SU-DHL-6 (cell line): ENCODE measurements at regions not wholly inside any gene's neighbourhood (a gene's known extent, or its start where the extent isn't known, plus 50 kb on each side); places are given as distances from the start of the nearest gene placed in this dataset.

Source experiments
- H2AFZ ChIP-seq: fragments of 200-600 bp; sonication (generic); 2 replicates; pipeline ENCODE4 v1.6.1; 2014; ENCODE audit warnings: low read depth, mild to moderate bottlenecking, moderate library complexity, mixed read lengths, antibody characterized with exemption, low read length; ENCODE audit not compliant: severe bottlenecking
- H3F3A ChIP-seq: fragments of 200-600 bp; shearing (Covaris generic); 2 replicates; pipeline ENCODE4 v1.6.0; 2016; ENCODE audit warnings: antibody characterized with exemption, mild to moderate bottlenecking; ENCODE audit not compliant: insufficient read depth
- H3K27ac ChIP-seq: fragments of 200-600 bp; sonication (generic); 2 replicates; pipeline ENCODE4 v1.5.1; 2016; ENCODE audit warnings: low read depth, mild to moderate bottlenecking, low read length, moderate library complexity, mixed read lengths
- H3K27me3 ChIP-seq: fragments of 200-600 bp; sonication (generic), shearing (Covaris generic); 2 replicates; pipeline ENCODE4 v1.6.0; 2014; ENCODE audit warnings: mild to moderate bottlenecking, low read length
- H3K36me3 ChIP-seq: fragments of 200-600 bp; sonication (generic); 2 replicates; pipeline ENCODE4 v1.6.1; 2014; ENCODE audit warnings: mild to moderate bottlenecking, low read length, mixed read lengths
- H3K4me2 ChIP-seq: fragments of 300-600, 200-600 bp; shearing (Covaris generic), sonication (generic); 2 replicates; pipeline ENCODE4 v1.6.0; 2014; ENCODE audit warnings: low read length, low read depth, mild to moderate bottlenecking; ENCODE audit not compliant: poor library complexity, severe bottlenecking
- H3K4me3 ChIP-seq: fragments of 200-600 bp; sonication (generic); 2 replicates; pipeline ENCODE4 v1.5.1; 2014; ENCODE audit warnings: antibody characterized with exemption, low read length, mild to moderate bottlenecking, mixed read lengths; ENCODE audit not compliant: insufficient read depth, poor library complexity, severe bottlenecking
- H3K79me2 ChIP-seq: fragments of 200-600 bp; sonication (generic); 2 replicates; pipeline ENCODE4 v1.6.1; 2014; ENCODE audit warnings: mild to moderate bottlenecking, low read length, moderate library complexity; ENCODE audit not compliant: insufficient read depth
- H3K9ac ChIP-seq: fragments of 200-600 bp; sonication (generic); 2 replicates; pipeline ENCODE4 v1.7.0; 2014; ENCODE audit warnings: mild to moderate bottlenecking, low read length
- H3K9me2 ChIP-seq: fragments of 200-600 bp; sonication (generic); replicated peaks from 2 replicates; pipeline ENCODE4 v1.6.1; 2014; ENCODE audit warnings: low read length; ENCODE audit not compliant: insufficient read depth
- H3K9me3 ChIP-seq: fragments of 200-600 bp; sonication (generic); 2 replicates; pipeline ENCODE4 v1.6.1; 2014; ENCODE audit warnings: low read length, mixed read lengths; ENCODE audit not compliant: insufficient read depth
- H4K20me1 ChIP-seq: fragments of 200-600 bp; sonication (generic); 2 replicates; pipeline ENCODE4 v1.6.1; 2014; ENCODE audit warnings: low read depth, mild to moderate bottlenecking, antibody characterized with exemption, low read length, moderate library complexity, mixed read lengths
- CTCF ChIP-seq: fragments of 200-600 bp; sonication (generic); IDR thresholded peaks from one replicate; pipeline ENCODE4 v1.5.1; 2017; ENCODE audit warnings: antibody characterized with exemption, mild to moderate bottlenecking, low read length, moderate library complexity; ENCODE audit not compliant: insufficient read depth, poor library complexity, severe bottlenecking
- EZH2phosphoT487 ChIP-seq: fragments of 200-600 bp; sonication (generic), shearing (Covaris generic); conservative IDR thresholded peaks from 2 replicates; pipeline ENCODE4 v1.6.1; 2018; ENCODE audit warnings: mild to moderate bottlenecking, antibody characterized with exemption, low read length, moderate library complexity, mixed read lengths

DNA sequence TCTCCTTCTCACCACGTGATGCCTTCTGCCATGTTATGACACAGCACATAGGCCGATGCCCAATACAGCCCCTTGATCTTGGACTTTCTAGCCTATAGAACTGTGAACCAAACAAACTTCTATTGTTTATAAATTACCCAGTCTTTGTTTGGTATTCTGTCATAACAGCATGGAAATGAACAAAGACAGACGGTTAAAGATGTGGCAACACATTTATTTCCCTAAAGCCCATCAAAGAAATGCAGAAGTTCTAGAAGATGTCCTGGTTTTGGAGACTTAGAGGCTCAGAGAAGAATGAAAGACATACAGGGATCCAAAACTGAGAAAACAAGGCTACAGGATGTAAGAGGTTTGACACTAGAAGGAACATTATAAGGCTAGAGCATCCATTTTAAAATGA lies 600.8 kb upstream of the DAB2 start:
- TF ChIP-seq EZH2phosphoT487 = no peak
- TF ChIP-seq CTCF = no peak
- no peak overlapping the region for H3K9ac ChIP-seq

DNA sequence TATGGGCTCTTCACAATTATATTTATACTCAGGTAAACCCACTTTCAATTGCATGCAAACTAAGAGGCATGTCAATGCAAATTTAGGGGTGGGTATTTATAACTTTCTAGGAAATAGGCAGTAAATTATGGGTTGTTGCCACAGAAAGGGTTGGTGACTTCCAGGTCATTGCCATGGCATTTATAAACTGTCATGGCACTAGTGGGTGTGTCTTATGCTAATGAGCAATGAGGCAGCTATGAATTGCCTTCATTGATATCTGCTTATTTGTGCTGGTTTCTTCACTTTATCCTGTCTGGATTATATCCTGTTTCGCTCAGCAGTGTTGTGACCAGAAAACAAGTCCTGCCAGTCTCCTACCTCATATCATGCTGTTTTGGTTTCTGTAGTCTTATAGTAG lies 597.3 kb upstream of the DAB2 start:
- no peaks in the 10 kb centered on the region for H3K36me3 ChIP-seq
- H3F3A ChIP-seq = no peaks in the 10 kb centered on the region
- no peaks in the 10 kb centered on the region for H3K79me2 ChIP-seq
- H3K9ac ChIP-seq = no peak overlapping the region
- no peak overlapping the region for H3K4me3 ChIP-seq
- H3K9me3 ChIP-seq = 0 out of 2 replicates have a peak, but pooled peaks cover 6% of the 10 kb centered on the region
- no peak overlapping the region for H2AFZ ChIP-seq
- no peaks in the 10 kb centered on the region for H4K20me1 ChIP-seq
- no peaks in the 10 kb centered on the region for H3K9me2 ChIP-seq
- TF ChIP-seq EZH2phosphoT487 (no peak), CTCF (no peak)
- no peak overlapping the region for H3K4me2 ChIP-seq
- H3K27me3 ChIP-seq = no peaks in the 10 kb centered on the region
- H3K27ac ChIP-seq = no peak overlapping the region

More for the DNA sequence above, 600.8 kb upstream of the DAB2 start:
- Histone ChIP-seq H3K79me2 (no peaks in the 10 kb centered on the region), H2AFZ (no peak overlapping the region), H3K36me3 (no peaks in the 10 kb centered on the region), H3K9me3 (0 out of 2 replicates have a peak, but pooled peaks cover 6% of the 10 kb centered on the region), H4K20me1 (no peaks in the 10 kb centered on the region), H3K27ac (no peak overlapping the region), H3F3A (no peaks in the 10 kb centered on the region), H3K9me2 (no peaks in the 10 kb centered on the region), H3K4me3 (no peak overlapping the region), H3K27me3 (no peaks in the 10 kb centered on the region), H3K4me2 (no peak overlapping the region)

GRCh38 chr5:40021007-40021406 lies 596.2 kb upstream of the DAB2 start:
- TF ChIP-seq EZH2phosphoT487 = no peak
- no peak for TF ChIP-seq CTCF
- Histone ChIP-seq H3K27ac (no peak overlapping the region), H3K9ac (no peak overlapping the region), H3K4me2 (no peak overlapping the region), H4K20me1 (no peaks in the 10 kb centered on the region), H2AFZ (no peak overlapping the region), H3K9me3 (0 out of 2 replicates have a peak, but pooled peaks cover 6% of the 10 kb centered on the region), H3K36me3 (no peaks in the 10 kb centered on the region), H3K4me3 (no peak overlapping the region), H3K9me2 (no peaks in the 10 kb centered on the region), H3F3A (no peaks in the 10 kb centered on the region), H3K27me3 (no peaks in the 10 kb centered on the region), H3K79me2 (no peaks in the 10 kb centered on the region)
